Panc1 (cell line): ENCODE measurements at regions not wholly inside any gene's neighbourhood (a gene's known extent, or its start where the extent isn't known, plus 50 kb on each side); places are given as distances from the start of the nearest gene placed in this dataset.

ENCODE experiments used
- ATAC-seq: fragments of 200-7000 bp; cut with Tn5 transposase; 2 replicates; pipeline ENCODE4 v1.9.1; 2020; ENCODE audit warnings: mild to moderate bottlenecking, moderate library complexity
- BruUV-seq: library from RNA; stranded (reverse); fragments of 400-500 nt; replicated peaks from 2 replicates; lab custom pipeline; 2021; lab: Mats Ljungman, UMichigan
- CTCF ChIA-PET: fragments of 300-600 bp; sonication (Branson Sonifier 250); formaldehyde crosslinking; loops from one replicate; lab custom pipeline; 2022; ENCODE audit warnings: antibody characterized with exemption; lab: Charles Lee
- POLR2A ChIA-PET: fragments of 300-600 bp; sonication (Branson Sonifier 250); formaldehyde crosslinking; loops from one replicate; lab custom pipeline; 2022; ENCODE audit warnings: antibody characterized with exemption; lab: Charles Lee
- DNase-seq: peaks from one replicate; pipeline ENCODE4 v3.0.0-alpha.2; 2010; ENCODE audit warnings: low read depth, low spot score
- H3K27ac ChIP-seq: 2 replicates; pipeline ENCODE4 v1.5.1; 2011; ENCODE audit warnings: mild to moderate bottlenecking, low read length, inconsistent platforms
- H3K27me3 ChIP-seq: fragments of 200-500 bp; sonication (Bioruptor generic); 2 replicates; pipeline ENCODE4 v1.6.0; 2014; ENCODE audit warnings: low read length, inconsistent platforms; ENCODE audit not compliant: control insufficient read depth, insufficient read depth
- H3K36me3 ChIP-seq: fragments of 200-500 bp; sonication (Bioruptor generic); 2 replicates; pipeline ENCODE4 v1.5.1; 2014; ENCODE audit warnings: inconsistent platforms, mild to moderate bottlenecking, low read length, moderate library complexity; ENCODE audit not compliant: control insufficient read depth, insufficient read depth
- H3K4me1 ChIP-seq: 2 replicates; pipeline ENCODE4 v1.5.1; 2011; ENCODE audit warnings: inconsistent platforms, mild to moderate bottlenecking, low read length, moderate library complexity; ENCODE audit not compliant: control insufficient read depth, insufficient read depth
- H3K4me3 ChIP-seq, 2 experiments: 2 replicates each; pipeline ENCODE4 v1.5.1; 2011 to 2012; ENCODE audit warnings: low read depth in 2 of 2, low read length in 2 of 2, mild to moderate bottlenecking in 2 of 2, inconsistent platforms in 1 of 2, moderate library complexity in 1 of 2
- H3K9me3 ChIP-seq: fragments of 200-500 bp; sonication (Bioruptor generic); 2 replicates; pipeline ENCODE4 v1.5.1; 2014; ENCODE audit warnings: low read depth, mild to moderate bottlenecking, inconsistent platforms, low read length, moderate library complexity; ENCODE audit not compliant: control insufficient read depth, insufficient read depth
- POLR2AphosphoS5 ChIP-seq: IDR thresholded peaks from 2 replicates; pipeline ENCODE4 v1.6.1; 2012; ENCODE audit warnings: mild to moderate bottlenecking, low read depth, low read length, moderate library complexity
- SIN3A ChIP-seq: IDR thresholded peaks from 2 replicates; pipeline ENCODE4 v1.6.1; 2012; ENCODE audit warnings: low read depth, mild to moderate bottlenecking, low read length, moderate library complexity, borderline replicate concordance; ENCODE audit not compliant: insufficient read depth
- TCF7L2 ChIP-seq: IDR thresholded peaks from 2 replicates; pipeline ENCODE4 v1.6.1; 2011; ENCODE audit warnings: mild to moderate bottlenecking, low read depth, low read length, inconsistent platforms
- in situ Hi-C: cut with HindIII; loops from 2 replicates; pipeline ENCODE4 v1.10.0; 2016; ENCODE audit warnings: low sequenced_read_pairs, low pct_unique_long_range_greater_than_20kb
- intact Hi-C: fragments of 100-400 bp; cut with micrococcal nuclease; formaldehyde crosslinking; loops from one replicate; pipeline ENCODE4 v1.10.0; 2022; ENCODE audit not compliant: unreplicated experiment
- TF ChIP-seq, protein P1 (sequence below): fragments of 450-650 bp; IDR thresholded peaks from 2 replicates; pipeline ENCODE4 v1.5.1; 2017; ENCODE audit warnings: mild to moderate bottlenecking
- TF ChIP-seq, protein P2 (sequence below), 2 experiments: IDR thresholded peaks; 2 replicates each; pipeline ENCODE4 v1.6.1; 2011 to 2012; ENCODE audit warnings: low read depth in 2 of 2, control low read depth in 1 of 2, low read length in 1 of 2, mild to moderate bottlenecking in 1 of 2, moderate library complexity in 1 of 2; ENCODE audit not compliant: insufficient read depth in 1 of 2

DNA sequence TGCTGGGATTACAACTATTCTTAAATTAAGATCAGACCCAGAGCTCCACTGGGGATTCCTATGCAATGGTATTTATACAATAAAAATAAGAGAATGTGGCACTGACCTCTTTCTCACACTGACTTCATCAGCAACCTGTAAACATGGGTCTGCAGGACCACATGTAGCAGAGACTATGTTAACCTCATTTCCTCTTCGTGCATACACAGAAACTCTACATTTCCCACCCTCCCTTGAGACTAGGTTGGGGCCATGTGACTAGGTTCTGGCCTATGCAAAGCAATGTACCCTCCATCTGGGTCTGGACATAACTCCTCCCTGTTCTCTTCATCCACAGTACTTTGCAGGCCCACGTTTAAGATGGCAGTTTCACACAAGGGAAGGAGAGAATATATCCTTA, 514.4 kb upstream of the CHAC2 start:
- no peaks in the 10 kb centered on the region for H3K36me3 ChIP-seq
- CTCF ChIA-PET: no interaction called here
- H3K27me3 ChIP-seq: no peaks in the 10 kb centered on the region
- H3K27ac ChIP-seq: no peak overlapping the region
- POLR2A ChIA-PET: no interaction called here
- no peak overlapping the region for H3K4me3 ChIP-seq
- BruUV-seq: no TSS peak
- DNase-seq (no peak), ATAC-seq (no peak)
- H3K4me1 ChIP-seq: no peaks in the 10 kb centered on the region
- TF ChIP-seq POLR2AphosphoS5 (no peak), TCF7L2 (no peak)
- TF ChIP-seq, protein P1, sequence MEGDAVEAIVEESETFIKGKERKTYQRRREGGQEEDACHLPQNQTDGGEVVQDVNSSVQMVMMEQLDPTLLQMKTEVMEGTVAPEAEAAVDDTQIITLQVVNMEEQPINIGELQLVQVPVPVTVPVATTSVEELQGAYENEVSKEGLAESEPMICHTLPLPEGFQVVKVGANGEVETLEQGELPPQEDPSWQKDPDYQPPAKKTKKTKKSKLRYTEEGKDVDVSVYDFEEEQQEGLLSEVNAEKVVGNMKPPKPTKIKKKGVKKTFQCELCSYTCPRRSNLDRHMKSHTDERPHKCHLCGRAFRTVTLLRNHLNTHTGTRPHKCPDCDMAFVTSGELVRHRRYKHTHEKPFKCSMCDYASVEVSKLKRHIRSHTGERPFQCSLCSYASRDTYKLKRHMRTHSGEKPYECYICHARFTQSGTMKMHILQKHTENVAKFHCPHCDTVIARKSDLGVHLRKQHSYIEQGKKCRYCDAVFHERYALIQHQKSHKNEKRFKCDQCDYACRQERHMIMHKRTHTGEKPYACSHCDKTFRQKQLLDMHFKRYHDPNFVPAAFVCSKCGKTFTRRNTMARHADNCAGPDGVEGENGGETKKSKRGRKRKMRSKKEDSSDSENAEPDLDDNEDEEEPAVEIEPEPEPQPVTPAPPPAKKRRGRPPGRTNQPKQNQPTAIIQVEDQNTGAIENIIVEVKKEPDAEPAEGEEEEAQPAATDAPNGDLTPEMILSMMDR: no peak
- in situ Hi-C loops (no loop called here), intact Hi-C loops (no loop called here)
- H3K9me3 ChIP-seq: no peaks in the 10 kb centered on the region

DNA sequence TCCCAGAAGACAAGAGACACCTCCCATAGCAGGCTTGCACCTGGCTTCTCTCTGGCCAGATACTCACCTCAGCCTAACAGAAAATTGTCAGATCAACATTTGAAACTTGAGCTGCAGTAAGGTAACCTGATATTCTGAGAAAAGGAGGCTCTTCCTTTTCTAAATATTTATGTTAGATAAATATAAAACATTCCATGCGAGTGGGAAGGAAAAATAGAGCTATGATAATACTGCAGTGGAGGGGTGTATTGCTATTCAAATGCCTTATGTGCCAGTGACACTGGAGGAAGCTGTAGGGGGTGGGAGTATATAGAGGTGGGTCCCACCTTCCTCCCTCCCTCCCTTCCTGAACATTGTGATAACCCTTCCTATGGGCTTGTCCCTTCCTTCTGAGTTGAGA, 515.5 kb upstream of the CHAC2 start:
- Histone ChIP-seq H3K27ac (no peak overlapping the region), H3K4me3 (no peak overlapping the region), H3K4me1 (no peaks in the 10 kb centered on the region), H3K9me3 (no peaks in the 10 kb centered on the region), H3K36me3 (no peaks in the 10 kb centered on the region), H3K27me3 (no peaks in the 10 kb centered on the region)
- ChIA-PET POLR2A (no interaction called here), CTCF (no interaction called here)
- DNase-seq (no peak), ATAC-seq (no peak)
- intact Hi-C loops: no loop called here
- in situ Hi-C loops: no loop called here
- BruUV-seq: no TSS peak
- TF ChIP-seq SIN3A (no peak), POLR2AphosphoS5 (no peak), TCF7L2 (no peak)
- TF ChIP-seq, protein P1: no peak
- TF ChIP-seq, protein P2, sequence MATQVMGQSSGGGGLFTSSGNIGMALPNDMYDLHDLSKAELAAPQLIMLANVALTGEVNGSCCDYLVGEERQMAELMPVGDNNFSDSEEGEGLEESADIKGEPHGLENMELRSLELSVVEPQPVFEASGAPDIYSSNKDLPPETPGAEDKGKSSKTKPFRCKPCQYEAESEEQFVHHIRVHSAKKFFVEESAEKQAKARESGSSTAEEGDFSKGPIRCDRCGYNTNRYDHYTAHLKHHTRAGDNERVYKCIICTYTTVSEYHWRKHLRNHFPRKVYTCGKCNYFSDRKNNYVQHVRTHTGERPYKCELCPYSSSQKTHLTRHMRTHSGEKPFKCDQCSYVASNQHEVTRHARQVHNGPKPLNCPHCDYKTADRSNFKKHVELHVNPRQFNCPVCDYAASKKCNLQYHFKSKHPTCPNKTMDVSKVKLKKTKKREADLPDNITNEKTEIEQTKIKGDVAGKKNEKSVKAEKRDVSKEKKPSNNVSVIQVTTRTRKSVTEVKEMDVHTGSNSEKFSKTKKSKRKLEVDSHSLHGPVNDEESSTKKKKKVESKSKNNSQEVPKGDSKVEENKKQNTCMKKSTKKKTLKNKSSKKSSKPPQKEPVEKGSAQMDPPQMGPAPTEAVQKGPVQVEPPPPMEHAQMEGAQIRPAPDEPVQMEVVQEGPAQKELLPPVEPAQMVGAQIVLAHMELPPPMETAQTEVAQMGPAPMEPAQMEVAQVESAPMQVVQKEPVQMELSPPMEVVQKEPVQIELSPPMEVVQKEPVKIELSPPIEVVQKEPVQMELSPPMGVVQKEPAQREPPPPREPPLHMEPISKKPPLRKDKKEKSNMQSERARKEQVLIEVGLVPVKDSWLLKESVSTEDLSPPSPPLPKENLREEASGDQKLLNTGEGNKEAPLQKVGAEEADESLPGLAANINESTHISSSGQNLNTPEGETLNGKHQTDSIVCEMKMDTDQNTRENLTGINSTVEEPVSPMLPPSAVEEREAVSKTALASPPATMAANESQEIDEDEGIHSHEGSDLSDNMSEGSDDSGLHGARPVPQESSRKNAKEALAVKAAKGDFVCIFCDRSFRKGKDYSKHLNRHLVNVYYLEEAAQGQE (IDR thresholded peaks at IDR 0.05; ENCODE audit: insufficient read depth in 1 of 2, low read depth in 2 of 2, low read length in 1 of 2): no peak
